LHCN-M2 (cell line): ENCODE measurements at regions not wholly inside any gene's neighbourhood (a gene's known extent, or its start where the extent isn't known, plus 50 kb on each side); places are given as distances from the start of the nearest gene placed in this dataset.
A peak's percentile ranks its signal among the peaks of the same experiment; 100 is the strongest.

Experiments
- DNase-seq: peaks from one replicate; pipeline ENCODE4 v3.0.0-alpha.2; 2012; ENCODE audit warnings: low read depth

DNA sequence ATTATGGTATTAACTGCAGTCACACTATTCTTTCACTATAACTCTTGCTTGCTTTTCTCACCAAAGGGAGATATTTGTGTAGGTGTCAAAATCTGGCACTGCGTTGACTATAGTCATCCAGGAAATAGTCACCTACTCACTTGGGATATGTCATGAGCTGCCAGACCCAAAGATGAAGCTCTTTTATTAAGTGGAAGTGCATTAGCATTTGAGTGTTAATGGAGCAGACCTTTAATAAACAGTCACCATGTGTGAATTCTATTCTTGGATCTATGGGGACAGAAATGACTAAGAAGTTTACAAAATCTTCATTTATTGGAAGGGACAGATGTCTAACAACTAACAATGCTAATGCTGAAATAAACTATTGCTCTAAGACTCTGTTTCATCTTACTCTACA is 130.1 kb upstream of the NEDD9 start:
- DNase-seq: no peak

DNA sequence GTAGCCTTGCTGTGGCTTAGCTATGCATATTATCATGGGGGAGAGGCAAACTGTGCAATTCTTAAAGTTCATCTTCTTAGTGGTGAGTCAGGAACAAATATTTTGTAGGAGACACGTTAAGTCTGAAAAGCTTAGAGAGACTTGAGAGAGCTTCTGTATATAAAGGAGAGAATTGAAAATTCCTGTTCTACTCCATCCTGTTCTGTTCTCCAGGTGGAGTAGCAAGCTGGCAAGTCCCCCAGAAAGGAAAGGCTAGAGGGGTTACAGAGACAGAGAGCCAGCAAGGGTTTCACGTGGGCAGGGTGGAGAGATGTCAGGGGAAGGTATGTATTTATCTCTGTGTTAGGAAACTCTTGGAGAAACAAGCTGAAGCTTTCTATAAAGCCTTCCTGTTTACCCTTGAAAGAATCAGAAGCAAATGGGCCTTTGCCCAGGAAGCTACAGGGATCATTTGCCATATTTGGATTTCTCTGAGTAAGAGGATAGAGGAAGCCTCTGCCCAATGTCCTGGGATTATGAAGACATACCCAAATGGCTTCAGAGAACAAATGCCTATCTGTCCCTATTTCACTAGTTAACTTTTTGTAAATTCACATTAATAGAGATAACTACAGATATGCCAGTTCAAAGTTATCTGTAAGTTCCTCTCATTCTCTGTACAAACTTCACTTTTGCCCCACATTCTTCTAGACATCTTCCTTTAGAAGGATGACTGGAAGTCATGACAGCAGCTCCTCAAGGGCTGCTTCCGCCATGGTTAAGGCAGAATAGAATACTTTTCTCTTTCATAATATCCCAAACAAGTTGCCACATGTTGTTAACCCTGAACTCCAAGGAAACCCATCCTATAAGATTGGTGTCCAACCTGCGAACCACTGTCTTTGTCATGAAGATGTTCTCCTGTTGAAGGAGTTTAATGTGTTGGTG is 126.7 kb upstream of the NEDD9 start:
- peak; percentile 13 for DNase-seq

- no peak for DNase-seq
Measured at GRCh38 chr6:11357285-11357684, 124.8 kb upstream of the NEDD9 start.

DNA sequence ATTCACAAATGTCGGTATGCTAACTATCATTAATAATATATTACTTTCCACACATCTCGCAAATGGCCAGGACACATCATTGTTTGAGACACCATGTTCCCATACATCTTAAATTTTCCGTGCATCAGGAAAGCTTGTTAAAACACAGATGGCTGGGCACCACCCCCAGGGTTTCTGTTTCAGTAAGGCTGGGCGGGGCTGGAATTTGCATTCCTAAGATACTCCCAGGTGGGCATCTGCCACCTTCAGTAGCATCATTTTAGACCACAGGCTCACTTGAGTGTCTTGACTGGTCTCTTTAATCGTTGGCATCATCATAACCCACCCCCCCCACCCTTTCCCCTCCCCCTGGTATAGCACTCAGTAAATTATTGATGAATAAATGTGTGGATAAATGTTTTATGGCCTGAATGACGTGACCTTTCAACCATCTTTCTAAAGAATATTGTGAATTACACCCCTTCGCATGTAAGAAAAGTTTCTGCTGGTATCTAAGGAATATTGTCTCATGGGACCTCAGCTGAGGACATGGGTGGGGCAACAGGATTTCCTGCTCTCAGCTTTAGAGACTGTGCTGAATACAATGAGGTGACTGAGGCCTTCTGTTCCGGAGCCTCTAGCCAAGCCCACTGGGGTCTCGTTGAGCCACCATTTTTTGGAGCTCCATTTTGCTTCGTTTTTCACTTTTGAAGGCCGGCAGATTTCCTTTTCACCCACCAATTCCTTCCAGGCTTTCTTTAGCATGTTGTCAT is 124.1 kb upstream of the NEDD9 start:
- DNase-seq: no peak

DNA sequence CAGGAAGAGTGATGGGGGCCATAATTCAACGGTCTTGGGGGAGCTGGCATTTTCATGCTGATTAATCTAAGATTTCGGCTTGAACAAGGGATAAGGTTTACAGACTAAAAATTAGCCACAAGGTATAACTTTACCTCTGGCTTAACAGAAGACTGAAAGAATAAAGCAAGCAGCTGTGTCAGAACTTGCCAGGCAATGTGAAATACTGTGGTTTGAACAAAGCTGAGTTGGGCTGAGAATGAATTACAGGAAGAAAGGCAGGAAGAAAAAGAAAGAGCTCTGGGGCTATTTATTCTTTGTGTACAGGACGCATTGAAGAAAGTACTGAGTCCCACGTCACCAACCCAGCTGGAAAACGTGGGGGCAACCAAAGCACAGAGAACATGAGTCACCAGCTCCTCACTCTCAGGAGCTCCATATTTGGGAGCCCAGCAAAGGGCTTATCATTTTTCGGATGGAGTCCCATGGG is 121.5 kb upstream of the NEDD9 start:
- peak; percentile 85 for DNase-seq

- DNase-seq: peak; percentile 26
Measured at GRCh38 chr6:11350294-11350693, 117.8 kb upstream of the NEDD9 start.

DNA sequence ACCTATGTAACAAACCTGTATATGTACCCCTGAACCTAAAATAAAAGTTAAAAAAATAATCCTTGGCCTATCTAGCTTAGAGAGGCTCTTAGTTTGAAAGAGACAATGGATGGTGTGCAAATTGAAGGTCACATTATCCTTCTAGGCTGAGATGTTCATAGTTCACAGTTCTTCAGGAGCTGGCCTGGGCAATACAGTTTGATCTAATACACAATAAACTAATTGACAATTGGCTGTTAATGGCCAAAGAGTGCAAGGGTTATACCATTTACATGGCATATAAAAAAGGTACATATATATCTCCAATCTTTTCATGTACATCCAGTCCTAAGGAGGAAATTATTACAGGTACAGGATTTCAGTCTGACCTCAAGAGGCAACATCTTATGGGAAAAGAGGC is 117.4 kb upstream of the NEDD9 start:
- DNase-seq: no peak

GRCh38 chr6:11346516-11346915 is 114.0 kb upstream of the NEDD9 start:
- no peak for DNase-seq

- DNase-seq: no peak
Measured at GRCh38 chr6:11345536-11345935, 113.1 kb upstream of the NEDD9 start.

DNA sequence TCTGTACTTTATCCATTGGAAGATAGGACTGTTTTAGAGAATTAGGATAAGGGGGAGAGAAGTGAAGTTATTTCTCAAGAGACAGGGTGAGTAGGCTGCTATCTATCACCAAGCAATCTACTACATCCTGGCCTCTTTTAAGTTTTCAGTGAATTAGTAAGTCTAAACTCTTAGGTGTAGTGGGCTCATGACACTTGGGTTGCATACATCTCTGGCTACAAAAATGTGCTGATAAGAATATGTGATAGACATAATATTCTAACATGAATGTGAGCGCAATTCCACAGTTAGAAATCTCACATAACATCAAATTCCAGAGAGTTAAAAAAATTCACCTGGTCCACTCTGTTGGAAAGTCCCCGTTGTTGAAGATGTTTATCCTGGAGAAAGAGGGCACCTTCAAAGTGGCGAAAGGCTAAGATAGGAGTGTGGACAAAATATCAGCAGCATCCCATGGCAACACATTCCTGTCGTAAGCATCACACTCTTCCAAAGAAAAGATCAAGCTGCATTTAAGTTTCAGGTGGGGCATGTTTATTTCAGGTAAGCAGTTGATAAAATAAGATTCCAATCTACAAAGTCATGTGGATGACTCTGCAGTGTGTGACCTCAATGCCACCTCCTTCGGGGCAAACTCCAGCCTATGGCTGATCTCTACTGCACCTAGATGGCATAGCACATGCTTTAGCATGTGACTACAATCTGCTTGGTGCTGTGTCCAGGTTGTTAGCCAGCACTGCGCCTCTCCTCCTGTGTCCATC is 111.7 kb upstream of the NEDD9 start:
- no peak for DNase-seq

- DNase-seq: no peak
Measured at GRCh38 chr6:11341867-11342266, 109.4 kb upstream of the NEDD9 start.

- no peak for DNase-seq
Measured at GRCh38 chr6:11341303-11341702, 108.8 kb upstream of the NEDD9 start.

- no peak for DNase-seq
Measured at GRCh38 chr6:11339380-11339779, 106.9 kb upstream of the NEDD9 start.

- no peak for DNase-seq
Measured at GRCh38 chr6:11337306-11337705, 104.8 kb upstream of the NEDD9 start.

- DNase-seq: no peak
Measured at GRCh38 chr6:11335826-11336225, 103.4 kb upstream of the NEDD9 start.

- DNase-seq: no peak
Measured at GRCh38 chr6:11333132-11333849, 100.8 kb upstream of the NEDD9 start.

- no peak for DNase-seq
Measured at GRCh38 chr6:11332463-11332862, 100.0 kb upstream of the NEDD9 start.

- no peak for DNase-seq
Measured at GRCh38 chr6:11331111-11331510, 98.6 kb upstream of the NEDD9 start.

DNA sequence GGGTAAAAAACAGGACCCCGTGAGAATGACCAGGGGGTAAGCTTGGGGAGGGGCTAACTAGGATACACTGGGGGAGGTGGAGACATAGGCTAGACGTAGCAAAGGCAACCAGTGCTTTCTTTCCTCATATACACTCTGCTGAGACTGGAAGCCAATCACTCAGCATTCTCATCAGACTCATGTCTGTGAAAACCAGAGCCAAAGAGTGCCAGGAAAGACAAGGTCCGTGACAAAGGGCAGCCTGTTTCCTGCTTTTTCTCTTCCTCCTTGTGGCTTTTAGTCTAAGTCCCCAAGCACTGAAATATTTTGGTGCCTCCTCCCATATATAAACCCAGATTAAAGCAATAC is 97.9 kb upstream of the NEDD9 start:
- DNase-seq: no peak

GRCh38 chr6:11329726-11330412 is 97.4 kb upstream of the NEDD9 start:
- DNase-seq: no peak
